ENCODE measurements at regions not wholly inside any gene's neighbourhood (a gene's known extent, or its start where the extent isn't known, plus 50 kb on each side); places are given as distances from the start of the nearest gene placed in this dataset.

- H3K4me3 ChIP-seq, result no peak overlapping the region
- H3F3A ChIP-seq (ENCODE audit: insufficient read depth, low read depth), result no peaks in the 10 kb centered on the region
- CTCF ChIA-PET, result no interaction called here
- no peak for DNase-seq
- no peak overlapping the region for H3K4me2 ChIP-seq
- H2AFZ ChIP-seq, result no peak overlapping the region
- H4K20me1 ChIP-seq (ENCODE audit: insufficient read depth), result no peaks in the 10 kb centered on the region
- intact Hi-C loops (cut with micrococcal nuclease; ENCODE audit: unreplicated experiment), result no loop called here
- no peak for TF ChIP-seq CTCF (conservative IDR thresholded peaks at IDR 0.05)
- TF ChIP-seq EZH2 (IDR thresholded peaks at IDR 0.05; ENCODE audit: low read depth), result no peak
- no peaks in the 10 kb centered on the region for H3K36me3 ChIP-seq (ENCODE audit: low read depth)
- H3K27ac ChIP-seq, result no peak overlapping the region
- no peaks in the 10 kb centered on the region for H3K4me1 ChIP-seq (replicated peaks; ENCODE audit: insufficient read depth)
- BruUV-seq (replicated peaks), result no TSS peak
- POLR2A ChIA-PET (ENCODE audit: unreplicated experiment), result no interaction called here
- H3K9me2 ChIP-seq (ENCODE audit: insufficient read depth), result no peaks in the 10 kb centered on the region
- H3K79me2 ChIP-seq (ENCODE audit: low read depth), result no peaks in the 10 kb centered on the region
- no peaks in the 10 kb centered on the region for H3K9me3 ChIP-seq (ENCODE audit: insufficient read depth, low read depth)
- no peaks in the 10 kb centered on the region for H3K27me3 ChIP-seq (ENCODE audit: insufficient read depth, low read depth)
These were observed 244.5 kb downstream of the XPNPEP1 start for GRCh38 chr10:109678857-109679256.

DNA sequence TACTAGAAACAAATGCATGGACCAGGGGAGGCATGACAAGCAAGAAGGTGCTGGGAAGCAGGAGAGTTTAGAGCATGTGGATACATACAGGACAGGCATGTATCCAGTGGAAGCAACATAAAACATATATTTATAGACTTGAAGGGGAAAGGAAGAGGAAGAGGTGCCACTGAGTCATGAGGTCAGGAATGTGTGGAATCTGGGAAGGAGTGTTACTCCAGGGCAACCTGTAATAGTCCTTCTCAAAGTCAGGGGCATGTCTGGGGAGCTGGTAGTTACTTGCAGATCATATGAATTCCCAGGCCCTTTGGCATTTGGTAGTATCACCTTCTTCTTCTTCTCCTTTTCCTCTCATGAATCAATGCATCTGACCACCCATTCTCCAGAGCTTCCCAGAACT lies 246.6 kb downstream of the XPNPEP1 start:
- no peaks in the 10 kb centered on the region for H3K79me2 ChIP-seq (ENCODE audit: low read depth)
- intact Hi-C loops (cut with micrococcal nuclease; ENCODE audit: unreplicated experiment), result no loop called here
- H3K4me3 ChIP-seq, result no peak overlapping the region
- POLR2A ChIA-PET (ENCODE audit: unreplicated experiment), result interaction anchor here (0.5 kb wide), 1 partner anchor 1534 kb away, joined by 4 read pairs; no protein-coding TSS in a partner anchor
- H2AFZ ChIP-seq, result no peak overlapping the region
- H3K36me3 ChIP-seq (ENCODE audit: low read depth), result no peaks in the 10 kb centered on the region
- BruUV-seq (replicated peaks), result no TSS peak
- no peaks in the 10 kb centered on the region for H3K9me3 ChIP-seq (ENCODE audit: insufficient read depth, low read depth)
- no peaks in the 10 kb centered on the region for H3F3A ChIP-seq (ENCODE audit: insufficient read depth, low read depth)
- no peaks in the 10 kb centered on the region for H3K9me2 ChIP-seq (ENCODE audit: insufficient read depth)
- CTCF ChIA-PET, result no interaction called here
- H3K27me3 ChIP-seq (ENCODE audit: insufficient read depth, low read depth), result no peaks in the 10 kb centered on the region
- H3K27ac ChIP-seq, result no peak overlapping the region
- H4K20me1 ChIP-seq (ENCODE audit: insufficient read depth), result no peaks in the 10 kb centered on the region
- TF ChIP-seq CTCF (conservative IDR thresholded peaks at IDR 0.05) (no peak), EZH2 (IDR thresholded peaks at IDR 0.05; ENCODE audit: low read depth) (no peak)
- no peaks in the 10 kb centered on the region for H3K4me1 ChIP-seq (replicated peaks; ENCODE audit: insufficient read depth)
- no peak overlapping the region for H3K4me2 ChIP-seq
- DNase-seq, result no peak

- no peaks in the 10 kb centered on the region for H3K9me3 ChIP-seq (ENCODE audit: insufficient read depth, low read depth)
- H3K27ac ChIP-seq, result no peak overlapping the region
- no peaks in the 10 kb centered on the region for H3F3A ChIP-seq (ENCODE audit: insufficient read depth, low read depth)
- H2AFZ ChIP-seq, result no peak overlapping the region
- TF ChIP-seq CTCF (conservative IDR thresholded peaks at IDR 0.05), result no peak
- TF ChIP-seq EZH2 (IDR thresholded peaks at IDR 0.05; ENCODE audit: low read depth), result no peak
- H3K36me3 ChIP-seq (ENCODE audit: low read depth), result no peaks in the 10 kb centered on the region
- POLR2A ChIA-PET (ENCODE audit: unreplicated experiment), result no interaction called here
- H3K4me3 ChIP-seq, result no peak overlapping the region
- H3K4me1 ChIP-seq (replicated peaks; ENCODE audit: insufficient read depth), result no peaks in the 10 kb centered on the region
- no peak overlapping the region for H3K4me2 ChIP-seq
- DNase-seq, result no peak
- no TSS peak for BruUV-seq (replicated peaks)
- no peaks in the 10 kb centered on the region for H4K20me1 ChIP-seq (ENCODE audit: insufficient read depth)
- CTCF ChIA-PET, result no interaction called here
- intact Hi-C loops (cut with micrococcal nuclease; ENCODE audit: unreplicated experiment), result no loop called here
- H3K9me2 ChIP-seq (ENCODE audit: insufficient read depth), result no peaks in the 10 kb centered on the region
- no peaks in the 10 kb centered on the region for H3K27me3 ChIP-seq (ENCODE audit: insufficient read depth, low read depth)
- H3K79me2 ChIP-seq (ENCODE audit: low read depth), result no peaks in the 10 kb centered on the region
These were observed 254.6 kb downstream of the XPNPEP1 start for GRCh38 chr10:109668703-109669102.

Measured in PC-9 (cell line).